Hindlimb muscle (tissue), 1 donor: ENCODE measurements at regions not wholly inside any gene's neighbourhood (a gene's known extent, or its start where the extent isn't known, plus 50 kb on each side); places are given as distances from the start of the nearest gene placed in this dataset.
"Not testable (repeated sequence)": the region's sequence is repeated elsewhere in the genome, so short reads cannot be mapped to it uniquely, and the experiment has no call there.

Experiments
- DNase-seq: peaks from one replicate; pipeline ENCODE4 v3.0.0-alpha.2; 2013

DNA sequence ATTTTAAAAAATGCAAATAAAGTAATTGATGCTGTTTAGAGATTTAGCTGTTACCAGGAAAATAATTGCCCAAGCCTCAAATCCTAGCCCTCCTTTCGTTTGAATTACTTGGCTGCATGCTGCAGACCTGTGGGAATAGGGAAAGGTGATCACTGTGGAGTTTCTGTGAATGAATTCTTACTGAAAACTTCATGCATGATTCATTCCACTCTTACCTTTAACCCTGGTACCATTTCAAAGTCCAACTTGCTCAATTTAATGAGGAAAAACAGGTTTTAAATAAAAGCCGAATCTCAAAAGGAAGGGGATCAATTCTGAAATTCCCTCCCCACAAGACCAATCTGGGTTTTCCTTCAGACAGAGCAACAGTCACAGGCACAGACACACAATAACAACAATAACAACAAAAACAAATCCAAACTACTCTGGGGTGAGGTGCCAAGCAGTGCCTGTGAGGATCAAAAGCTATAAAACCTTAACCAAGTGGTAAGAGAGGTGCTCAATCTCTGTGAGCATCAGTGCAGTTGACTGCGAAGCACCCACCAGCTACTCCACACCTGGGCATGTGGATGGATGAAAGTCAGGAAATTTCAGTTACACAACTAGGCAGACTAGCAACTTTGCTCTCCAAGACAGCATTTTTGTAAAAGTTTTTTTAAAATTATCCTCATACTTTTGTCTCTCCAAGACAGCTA, 200.8 kb downstream of the CNTN3 start:
- DNase-seq, result no peak

DNA sequence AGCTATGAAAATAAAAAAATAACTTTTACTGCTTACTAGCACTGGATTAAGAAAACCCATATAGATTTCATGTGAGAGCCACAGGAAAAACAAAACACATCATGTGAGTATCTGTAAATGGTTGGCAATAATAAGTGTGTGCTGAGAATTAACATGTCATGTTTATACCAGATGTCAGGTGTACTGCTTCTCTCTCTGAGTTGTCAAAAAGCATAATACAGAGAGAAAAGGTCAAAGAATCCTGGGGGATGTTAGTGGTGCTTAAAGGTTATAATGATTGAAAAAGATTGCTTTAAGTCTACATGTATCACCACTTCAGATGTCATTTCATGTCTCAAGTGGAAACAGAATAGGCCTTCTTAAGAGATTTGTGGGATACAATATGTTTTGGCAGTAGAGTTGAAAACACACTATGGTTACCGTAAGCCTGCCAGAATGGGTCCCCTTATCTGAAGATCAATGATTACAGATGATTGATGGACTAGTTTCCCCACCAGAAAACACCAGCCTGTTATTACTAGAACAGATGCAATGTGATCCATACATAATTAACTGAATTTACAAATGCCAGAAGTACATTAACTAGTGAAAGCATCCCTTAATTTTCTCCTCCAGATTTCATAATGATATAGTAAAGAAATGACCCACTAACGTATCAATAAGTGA, 204.1 kb downstream of the CNTN3 start:
- no peak for DNase-seq

DNA sequence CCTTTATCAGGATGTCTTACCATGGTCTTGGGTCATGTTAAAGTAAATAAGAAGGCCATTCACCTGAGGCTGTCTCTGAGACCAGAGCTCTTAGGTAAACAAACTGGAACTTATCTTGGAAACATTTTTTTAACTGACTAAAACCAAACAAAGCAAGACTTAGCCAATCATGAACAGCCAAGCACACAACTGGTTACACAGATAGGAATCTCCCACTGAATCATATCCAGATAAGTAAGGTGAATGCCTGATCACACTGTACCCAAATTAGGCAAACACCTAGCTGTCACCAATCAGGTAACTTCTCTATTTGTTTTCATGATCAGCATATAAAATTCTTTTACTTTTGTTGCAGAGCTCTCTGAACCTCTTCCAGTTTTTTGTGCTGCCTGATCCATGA, 205.4 kb downstream of the CNTN3 start:
- DNase-seq, result no peak

DNA sequence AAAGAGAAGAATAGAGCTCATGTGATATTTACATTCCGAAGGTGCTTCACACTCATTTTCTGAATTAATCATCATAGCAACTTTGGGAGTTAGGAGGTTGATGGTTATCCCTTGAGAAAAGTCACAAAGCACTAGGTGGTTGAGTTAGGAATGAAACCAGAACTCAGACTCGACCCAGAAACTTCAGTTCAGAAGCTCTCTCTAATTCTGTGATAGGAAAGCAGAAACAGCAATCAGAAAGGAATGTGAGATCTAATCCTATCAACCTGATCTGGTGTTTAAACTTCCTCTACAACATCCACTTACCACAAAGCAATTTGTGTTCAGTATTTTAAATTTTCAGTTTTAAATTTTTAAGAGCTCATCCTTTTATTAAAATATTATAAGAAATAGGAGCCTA, 211.2 kb downstream of the CNTN3 start:
- no peak for DNase-seq

DNA sequence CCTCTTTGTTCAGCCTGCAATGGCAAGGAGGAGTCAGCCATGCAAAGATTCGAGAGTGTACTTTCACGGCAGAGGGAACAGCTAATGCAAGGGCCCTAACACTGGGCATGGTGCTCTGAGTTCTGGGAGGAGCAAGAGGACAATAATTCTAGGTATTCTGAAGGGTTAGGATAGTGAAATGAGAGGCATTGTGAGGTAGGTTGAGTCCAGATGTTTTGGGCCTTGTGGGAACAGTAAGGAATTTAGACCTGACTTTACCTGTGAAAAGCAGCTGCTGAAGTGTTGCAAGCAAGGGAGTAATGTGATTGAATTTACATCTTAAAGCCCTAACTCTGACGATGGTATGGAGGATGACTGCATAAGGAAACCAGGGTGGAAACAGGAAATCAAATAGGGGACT, 211.6 kb downstream of the CNTN3 start:
- DNase-seq, result no peak

DNA sequence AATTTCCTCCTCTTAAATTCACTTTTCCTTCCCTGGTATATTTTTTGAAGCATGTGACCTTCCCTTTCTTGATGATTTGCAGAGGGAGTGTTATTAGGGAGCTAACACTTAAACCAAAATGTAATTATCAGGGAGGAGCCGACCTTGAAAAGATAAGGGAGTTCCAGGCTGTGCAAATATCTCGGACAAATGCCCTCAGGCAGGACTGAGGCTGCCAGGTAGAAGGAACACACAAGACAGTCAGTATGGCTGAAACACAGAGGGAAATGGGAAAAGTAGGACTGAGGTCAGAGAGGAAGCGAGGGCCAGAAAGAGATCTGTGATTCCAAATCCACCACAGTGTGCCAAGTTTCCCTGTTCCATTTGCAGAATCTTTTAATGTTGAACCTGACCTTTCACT, 221.0 kb downstream of the CNTN3 start:
- DNase-seq, result no peak

DNA sequence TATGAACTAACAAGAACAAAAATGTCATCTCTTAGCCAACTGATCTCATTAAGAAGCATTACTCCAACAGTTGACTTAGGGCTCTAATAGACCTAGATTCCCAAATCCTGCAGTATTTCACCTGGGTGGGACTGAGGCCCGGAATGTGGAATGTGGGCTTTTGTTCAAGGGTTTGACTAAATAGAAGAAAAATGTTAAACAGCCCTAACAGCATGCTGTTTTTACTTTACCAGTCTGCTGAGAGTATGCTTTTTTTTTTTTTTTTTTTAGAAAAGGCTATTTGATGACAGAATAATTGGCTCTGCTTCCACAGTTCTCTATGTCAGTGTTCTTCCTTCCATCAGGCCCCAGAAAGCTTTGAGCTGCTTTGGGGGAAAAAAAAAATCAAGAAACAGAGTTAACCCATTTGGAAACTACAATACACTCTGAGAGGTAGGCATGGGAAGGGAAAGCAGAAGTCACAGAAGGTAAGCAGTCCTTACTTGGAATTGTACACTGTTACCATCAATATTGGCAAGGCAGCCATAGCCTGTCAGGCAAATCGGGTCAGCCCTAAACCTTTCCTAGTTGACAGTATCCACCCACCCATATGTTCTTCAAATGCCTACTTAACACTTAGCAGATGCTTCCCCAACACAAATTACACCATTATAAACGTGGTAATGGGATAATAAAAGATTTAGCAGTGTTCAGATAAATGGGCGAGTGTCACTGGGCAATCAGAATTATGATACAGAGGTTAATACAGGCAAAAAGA, 224.2 kb downstream of the CNTN3 start:
- no peak for DNase-seq

DNA sequence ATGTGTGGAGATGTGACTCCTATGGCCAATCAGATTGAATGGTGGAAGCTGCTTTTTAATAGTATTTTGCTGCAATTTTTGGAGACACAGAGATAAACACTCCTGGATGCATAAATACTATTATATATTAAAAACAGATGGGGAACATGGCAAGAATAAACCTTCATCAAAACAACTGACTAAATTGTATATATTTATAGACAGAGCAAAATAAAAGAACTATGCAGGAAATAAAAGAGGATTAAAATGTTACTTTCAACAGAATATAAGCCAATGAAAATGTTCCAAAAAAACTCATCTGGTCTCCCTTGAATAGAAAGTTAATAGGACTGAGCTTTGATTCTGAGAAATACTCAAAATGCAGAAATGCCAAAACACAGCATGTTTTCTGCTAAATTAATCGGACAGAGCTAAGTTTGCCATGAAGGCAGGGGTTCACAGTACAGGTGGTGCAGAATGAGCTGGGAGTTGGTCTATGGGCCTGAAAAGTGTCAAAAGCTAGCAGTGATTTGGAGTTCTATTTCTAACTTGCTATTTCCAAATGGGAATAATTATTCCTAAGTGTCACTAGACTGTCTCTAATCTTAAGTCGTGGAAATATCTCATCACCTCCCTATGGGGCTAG, 227.2 kb downstream of the CNTN3 start:
- DNase-seq, result no peak

DNA sequence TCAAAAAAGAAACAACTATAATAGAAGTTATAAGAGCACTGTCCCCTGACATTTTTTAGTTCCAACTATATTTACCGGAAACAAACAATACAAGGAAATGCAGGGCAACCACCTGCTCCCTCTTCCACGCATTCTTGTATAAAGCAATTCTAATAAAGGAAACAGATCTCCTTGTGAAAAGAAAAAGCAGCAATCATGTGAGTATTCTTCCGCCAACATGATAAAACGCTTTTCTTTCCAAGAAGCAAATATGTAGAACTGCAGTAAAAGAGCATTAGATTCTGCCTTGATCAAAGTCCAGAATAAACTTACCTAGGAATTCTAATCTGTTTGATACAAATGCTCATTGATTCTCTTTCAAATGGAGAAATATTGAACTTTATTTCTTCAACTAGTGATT, 230.3 kb downstream of the CNTN3 start:
- no peak for DNase-seq

DNA sequence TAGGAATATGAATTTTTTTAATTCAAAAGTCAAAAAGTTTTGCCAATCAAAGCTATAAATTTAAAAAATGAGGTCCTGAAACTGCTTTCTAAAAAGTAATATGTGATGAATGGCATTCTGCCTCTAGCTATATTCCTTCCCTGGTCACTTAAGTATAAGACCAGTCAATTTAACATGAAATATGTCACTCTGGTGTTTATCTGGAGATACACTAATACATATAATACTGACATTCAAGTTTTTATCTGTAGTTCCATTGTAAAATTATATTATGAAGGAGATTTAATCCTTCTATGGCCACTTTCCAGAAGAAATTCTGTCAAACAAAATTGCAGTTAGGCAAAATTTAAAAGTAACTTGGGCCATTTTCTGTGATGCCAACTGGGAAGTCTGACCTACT, 236.8 kb downstream of the CNTN3 start:
- no peak for DNase-seq

DNA sequence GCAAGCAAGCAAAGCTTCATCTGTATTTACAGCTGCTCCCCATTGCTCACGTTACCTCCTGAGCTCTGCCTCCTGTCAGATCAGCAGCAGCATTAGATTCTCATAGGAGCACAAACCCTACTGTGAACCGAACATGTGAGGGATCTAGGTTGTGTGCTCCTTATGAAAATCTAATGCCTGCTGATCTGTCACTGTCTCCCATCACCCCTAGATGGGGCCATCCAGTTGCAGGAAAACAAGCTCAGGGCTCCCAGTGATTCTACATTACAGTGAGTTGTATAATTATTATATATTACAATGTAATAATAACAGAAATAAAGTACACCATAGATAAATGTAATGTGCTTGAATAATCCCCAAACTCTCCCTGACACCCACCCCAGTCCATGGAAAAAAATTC, 238.1 kb downstream of the CNTN3 start:
- DNase-seq, result not testable (repeated sequence)

DNA sequence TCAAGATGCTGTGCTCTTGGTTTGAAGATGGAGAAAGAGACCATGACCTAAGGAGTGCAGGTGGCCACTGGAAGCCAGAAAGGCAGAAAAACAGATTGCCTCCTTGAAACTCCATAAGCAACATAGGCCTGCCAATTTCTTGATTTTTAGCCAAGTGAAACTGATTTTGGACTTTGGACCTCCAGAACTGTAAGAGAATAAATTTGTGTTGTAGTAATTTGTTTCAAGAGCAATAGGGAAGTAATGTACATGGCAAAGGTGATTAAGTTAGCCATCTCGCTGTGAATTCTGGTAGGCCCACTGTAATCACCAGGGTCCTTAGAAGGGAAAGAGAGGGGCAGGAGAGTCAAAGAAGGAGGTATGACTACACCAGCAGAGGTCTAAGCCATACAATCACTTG, 238.8 kb downstream of the CNTN3 start:
- DNase-seq, result no peak

DNA sequence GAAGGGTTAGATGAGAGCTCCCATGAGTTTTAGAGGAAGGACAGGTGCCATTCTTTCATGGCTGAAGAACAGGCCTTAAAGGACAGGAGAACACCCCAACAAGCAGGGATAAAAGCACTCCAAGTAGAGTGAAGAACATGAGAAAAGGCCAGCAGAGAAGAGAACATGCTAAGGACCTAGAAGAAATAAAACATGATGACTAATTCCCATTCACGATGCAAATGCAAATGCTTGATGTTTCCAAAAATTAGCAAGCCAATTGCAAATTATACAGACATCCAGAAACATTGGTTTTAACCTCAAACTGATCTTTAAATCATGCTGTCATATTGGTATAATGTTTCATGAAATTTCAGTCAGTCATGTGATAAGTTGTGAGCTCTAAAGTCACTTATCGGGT, 241.7 kb downstream of the CNTN3 start:
- no peak for DNase-seq

DNA sequence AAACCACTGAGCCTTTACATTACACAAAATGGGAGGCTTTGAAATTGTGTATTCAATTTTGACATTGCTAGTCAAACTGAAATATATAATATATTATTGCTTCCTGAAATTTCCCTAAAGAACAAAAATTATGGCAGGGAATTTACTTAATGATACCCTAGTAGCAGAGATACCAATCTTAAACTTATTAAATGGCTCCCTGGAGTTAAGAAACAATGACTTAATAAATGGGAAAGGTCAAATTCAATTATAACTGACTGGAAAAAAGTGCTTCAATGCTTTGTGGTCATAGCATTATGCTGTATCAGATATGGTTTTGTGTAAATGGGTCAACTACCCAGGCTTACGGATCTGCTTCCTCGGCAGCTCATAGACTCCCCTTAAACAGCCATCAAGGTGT, 244.1 kb downstream of the CNTN3 start:
- no peak for DNase-seq

DNA sequence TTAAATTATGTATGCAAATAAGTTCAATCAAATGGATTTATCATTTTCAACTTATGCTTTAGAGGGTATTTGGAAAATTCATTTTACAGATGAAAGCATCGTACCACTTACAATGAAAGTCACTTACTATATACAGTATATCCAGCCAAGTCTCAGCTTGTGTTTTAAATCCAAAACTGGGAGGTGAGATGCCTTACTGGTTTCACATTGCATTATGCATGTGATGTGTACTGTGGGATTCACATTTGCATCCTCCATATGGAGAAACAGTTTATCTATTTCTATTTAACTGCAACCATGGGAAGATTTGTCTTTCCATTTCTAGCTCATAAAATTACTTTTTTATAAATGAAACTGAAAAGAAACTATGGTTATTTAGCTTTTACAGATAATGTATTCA, 248.1 kb downstream of the CNTN3 start:
- peak; percentile 29 for DNase-seq

DNA sequence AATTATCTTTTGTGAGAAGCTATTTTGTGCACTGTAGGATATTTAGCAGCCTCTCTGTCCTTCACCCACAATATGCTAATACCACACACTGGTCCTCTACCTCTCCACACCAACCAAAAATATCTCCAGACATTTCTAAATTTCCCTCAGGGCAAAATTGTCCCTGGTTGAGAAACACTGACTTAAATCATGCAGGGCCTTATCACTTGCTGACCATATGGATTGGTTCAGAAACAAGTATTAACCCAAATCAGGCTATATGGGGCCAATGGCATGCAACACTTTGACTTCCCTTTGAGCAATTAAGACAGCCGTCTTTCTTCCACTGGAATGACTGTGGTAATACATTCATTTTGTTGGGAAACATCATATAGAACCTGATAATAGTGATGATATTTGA, 251.1 kb downstream of the CNTN3 start:
- DNase-seq, result no peak

DNA sequence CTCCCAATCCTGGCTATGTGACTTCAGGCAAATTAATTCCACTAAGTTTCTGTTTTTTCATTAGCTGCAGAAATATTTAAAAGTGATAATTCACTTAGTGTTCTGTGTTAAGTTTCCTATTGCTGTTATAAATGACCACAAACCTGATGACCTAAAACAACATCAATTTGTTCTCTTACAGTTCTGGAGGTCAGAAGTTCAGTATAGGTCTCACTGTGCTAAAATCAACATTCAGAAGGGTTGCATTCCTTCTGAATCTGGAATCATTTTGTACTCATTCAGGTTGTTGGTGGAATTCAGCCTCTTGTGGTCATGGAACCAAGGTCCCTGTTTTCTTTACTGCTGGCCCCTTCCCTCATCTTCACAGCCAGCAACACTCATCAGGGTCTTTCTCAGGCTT, 254.1 kb downstream of the CNTN3 start:
- no peak for DNase-seq

DNA sequence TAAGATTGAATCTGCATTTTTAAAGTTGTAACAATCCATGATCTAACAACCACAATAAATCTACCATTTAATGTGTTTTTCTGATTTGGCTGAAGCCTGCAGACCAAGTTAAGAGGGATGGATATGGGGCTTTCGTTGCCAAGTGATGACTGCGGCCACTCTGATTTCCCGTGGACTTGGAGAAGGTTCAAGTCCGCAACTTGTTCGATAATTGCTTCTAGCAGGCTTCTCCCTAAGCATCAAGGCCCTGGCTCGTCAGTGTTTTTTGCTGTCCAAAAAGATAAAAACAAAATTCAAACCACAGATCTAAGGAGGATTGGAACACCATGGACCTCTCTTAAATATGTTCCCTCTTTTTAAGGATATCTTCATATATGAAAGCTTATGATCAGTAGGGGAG, 256.6 kb downstream of the CNTN3 start:
- no peak for DNase-seq

DNA sequence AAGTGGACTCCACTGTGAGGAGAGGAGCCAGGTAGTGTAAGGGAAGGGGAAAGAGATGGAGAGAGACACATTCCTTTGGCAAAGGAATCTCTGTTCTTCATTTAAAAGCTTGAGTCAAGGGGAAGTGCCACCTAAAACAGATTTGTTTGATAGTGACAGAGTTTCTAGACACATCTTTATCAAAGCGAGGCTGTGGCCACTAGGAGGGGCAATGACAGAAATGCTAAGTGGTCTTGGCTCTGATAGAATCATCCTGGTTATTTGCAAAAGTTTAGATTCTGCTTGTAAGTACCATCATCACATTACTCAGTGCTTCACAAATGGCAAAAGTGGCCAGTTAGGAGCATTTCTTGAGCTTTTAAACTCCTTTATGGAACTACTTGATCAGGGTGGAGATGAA, 261.4 kb downstream of the CNTN3 start:
- DNase-seq, result no peak

DNA sequence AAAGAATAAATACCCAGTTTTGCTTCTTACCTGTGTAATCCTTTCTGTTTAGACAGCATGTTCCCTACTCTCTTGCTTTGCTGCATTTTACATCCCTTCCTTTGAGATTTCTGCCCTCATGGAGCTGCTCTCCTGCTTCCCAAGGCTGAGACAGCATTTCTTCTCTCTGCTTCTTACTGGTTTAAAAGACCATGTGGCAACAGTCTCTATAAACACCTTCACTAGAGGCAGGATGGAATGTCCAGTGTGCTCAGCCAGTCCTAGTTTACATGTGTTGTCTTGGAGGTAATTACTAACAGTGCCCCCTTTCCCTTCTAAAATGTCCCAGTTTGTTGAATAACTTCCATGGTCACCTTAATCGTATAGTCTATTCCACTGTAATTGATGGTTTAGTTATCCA, 262.3 kb downstream of the CNTN3 start:
- DNase-seq, result no peak

DNA sequence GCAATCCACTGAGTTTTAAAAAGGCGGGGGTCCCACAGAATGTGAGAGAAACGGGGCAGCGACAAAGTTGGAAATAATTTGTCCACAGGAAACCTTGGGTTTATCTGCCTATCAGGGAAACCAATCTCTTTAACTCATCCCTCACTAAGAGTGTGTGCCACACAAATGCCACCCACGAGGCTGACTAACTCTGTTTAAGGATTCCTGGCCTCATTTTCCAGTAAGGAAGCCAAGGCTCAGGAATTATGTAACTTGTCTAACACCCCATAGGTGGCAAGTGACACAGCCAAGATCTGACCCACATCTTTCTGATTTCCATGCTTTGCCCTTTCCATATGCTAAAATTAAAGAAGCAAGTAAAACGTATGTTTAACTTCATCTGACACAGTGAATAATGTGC, 263.2 kb downstream of the CNTN3 start:
- DNase-seq, result no peak

DNA sequence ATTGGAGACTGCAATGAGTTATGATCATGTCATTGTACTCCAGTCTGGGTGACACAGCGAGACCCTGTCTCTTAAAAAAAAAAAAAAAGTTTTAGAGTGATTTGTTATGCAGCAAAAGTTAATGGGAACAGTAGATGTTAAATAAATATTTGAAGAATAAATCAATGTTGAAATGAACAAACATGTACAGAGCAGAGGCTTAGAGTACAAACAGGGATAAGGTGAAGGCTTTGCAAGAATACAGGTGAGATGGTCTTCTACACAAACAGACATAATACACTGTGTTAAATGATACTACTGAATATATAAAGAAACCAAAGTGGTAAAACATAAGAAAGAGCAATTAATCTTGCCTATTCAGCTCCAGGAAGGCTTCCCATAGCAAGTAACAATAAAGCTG, 265.4 kb downstream of the CNTN3 start:
- no peak for DNase-seq

DNA sequence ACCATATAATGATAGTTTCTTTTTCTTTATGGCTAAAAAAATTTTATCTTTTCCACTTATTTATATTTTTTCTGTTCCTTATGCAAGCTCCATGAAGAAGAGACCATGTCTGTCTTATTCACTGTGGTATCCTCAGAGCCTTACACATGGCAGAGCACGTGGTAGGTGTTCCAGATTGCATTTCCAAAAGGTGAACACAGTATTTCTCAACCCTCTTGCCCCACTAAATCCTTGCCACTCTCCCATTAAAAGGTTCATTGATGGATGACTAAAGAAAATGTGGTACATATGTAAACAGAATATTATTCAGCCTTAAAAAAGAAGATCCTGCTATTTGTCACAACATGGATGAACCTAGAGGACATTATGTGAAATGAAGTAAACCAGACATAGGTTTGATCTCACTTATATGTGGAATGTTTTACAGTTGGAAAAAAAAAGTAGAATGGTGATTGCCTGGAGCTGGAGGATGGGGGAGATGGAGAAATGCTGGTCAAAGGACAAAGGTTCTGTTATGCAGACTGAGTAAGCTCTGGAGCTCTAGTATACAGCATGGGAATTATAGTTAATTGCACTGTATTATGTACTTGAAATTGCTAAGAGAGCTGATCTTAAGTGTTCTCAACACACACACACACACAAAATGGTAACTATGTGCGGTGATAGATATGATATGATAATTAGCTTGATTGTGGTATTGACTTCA, 266.7 kb downstream of the CNTN3 start:
- no peak for DNase-seq
